Thyroid gland (tissue), 4 donors: ENCODE measurements at regions not wholly inside any gene's neighbourhood (a gene's known extent, or its start where the extent isn't known, plus 50 kb on each side); places are given as distances from the start of the nearest gene placed in this dataset.

Source experiments
- DNase-seq, 2 donors: peaks; one replicate each; pipeline ENCODE4 v3.0.0-alpha.2; 2019
- H3K27ac ChIP-seq, 3 donors: fragments of 200-600 bp; sonication (generic); 1 replicate in 2 of 3; 2 replicates in 1 of 3; pipeline ENCODE4 v1.5.1; 2016 to 2019; ENCODE audit warnings: mild to moderate bottlenecking in 1 of 3, moderate library complexity in 1 of 3
- H3K27me3 ChIP-seq: fragments of 200-600 bp; sonication (generic); one replicate; pipeline ENCODE4 v1.5.1; 2019
- H3K36me3 ChIP-seq, 2 donors: fragments of 200-600 bp; sonication (generic); one replicate each; pipeline ENCODE4 v1.5.1; 2016 to 2019
- H3K4me1 ChIP-seq, 2 donors: fragments of 200-600 bp; sonication (generic); one replicate each; pipeline ENCODE4 v1.5.1; 2017 to 2019
- H3K4me3 ChIP-seq, 3 donors: fragments of 200-600 bp; sonication (generic); replicated peaks in 1 of 3; 1 replicate in 2 of 3; 2 replicates in 1 of 3; pipeline ENCODE4 v1.5.1; 2016; ENCODE audit warnings: mild to moderate bottlenecking in 1 of 3
- H3K9me3 ChIP-seq: fragments of 200-600 bp; sonication (generic); one replicate; pipeline ENCODE4 v1.5.1; 2017
- POLR2A ChIP-seq, 2 donors: fragments of 450-650 bp; IDR thresholded peaks; one replicate each; pipeline ENCODE4 v1.6.1; 2017; ENCODE audit warnings: antibody characterized with exemption in 2 of 2, mild to moderate bottlenecking in 2 of 2, moderate library complexity in 1 of 2
- WGBS, 2 donors: methylation state at CpG; one replicate each; pipeline ENCODE4 v1.1.5; 2017; 5-methylcytosine and 5-hydroxymethylcytosine counted together
- intact Hi-C: fragments of 100-400 bp; cut with DNase I; formaldehyde crosslinking; loops from one replicate; pipeline ENCODE4 v1.15.1; 2023
- TF ChIP-seq, protein P1 (sequence below), 6 experiments: fragments of 200-600 bp in 3 of 6; fragments of 450-650 bp in 3 of 6; sonication (generic) in 3 of 6; IDR thresholded peaks; one replicate each; pipeline ENCODE4 v1.5.1; 2016 to 2019; ENCODE audit warnings: antibody characterized with exemption in 6 of 6, mild to moderate bottlenecking in 2 of 6, inconsistent platforms in 1 of 6, moderate library complexity in 1 of 6

GRCh38 chr4:125400756-125401155, 86.0 kb downstream of the FAT4 start:
- H3K27ac ChIP-seq, result no peak overlapping the region
- H3K4me3 ChIP-seq, result no peak overlapping the region
- DNase-seq, result no peak
- peaks cover 0 to 3% of the 10 kb centered on the region in 2 donors for H3K4me1 ChIP-seq
- TF ChIP-seq, protein P1, sequence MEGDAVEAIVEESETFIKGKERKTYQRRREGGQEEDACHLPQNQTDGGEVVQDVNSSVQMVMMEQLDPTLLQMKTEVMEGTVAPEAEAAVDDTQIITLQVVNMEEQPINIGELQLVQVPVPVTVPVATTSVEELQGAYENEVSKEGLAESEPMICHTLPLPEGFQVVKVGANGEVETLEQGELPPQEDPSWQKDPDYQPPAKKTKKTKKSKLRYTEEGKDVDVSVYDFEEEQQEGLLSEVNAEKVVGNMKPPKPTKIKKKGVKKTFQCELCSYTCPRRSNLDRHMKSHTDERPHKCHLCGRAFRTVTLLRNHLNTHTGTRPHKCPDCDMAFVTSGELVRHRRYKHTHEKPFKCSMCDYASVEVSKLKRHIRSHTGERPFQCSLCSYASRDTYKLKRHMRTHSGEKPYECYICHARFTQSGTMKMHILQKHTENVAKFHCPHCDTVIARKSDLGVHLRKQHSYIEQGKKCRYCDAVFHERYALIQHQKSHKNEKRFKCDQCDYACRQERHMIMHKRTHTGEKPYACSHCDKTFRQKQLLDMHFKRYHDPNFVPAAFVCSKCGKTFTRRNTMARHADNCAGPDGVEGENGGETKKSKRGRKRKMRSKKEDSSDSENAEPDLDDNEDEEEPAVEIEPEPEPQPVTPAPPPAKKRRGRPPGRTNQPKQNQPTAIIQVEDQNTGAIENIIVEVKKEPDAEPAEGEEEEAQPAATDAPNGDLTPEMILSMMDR (IDR thresholded peaks at IDR 0.05), result no peak
- TF ChIP-seq POLR2A (IDR thresholded peaks at IDR 0.05), result no peak
- WGBS, 2 donors, result 28 to 33% methylated on average over 3 of the region's 3 CpGs
- intact Hi-C loops, result no loop called here
- no peaks in the 10 kb centered on the region for H3K27me3 ChIP-seq
- H3K9me3 ChIP-seq, result no peaks in the 10 kb centered on the region
- no peaks in the 10 kb centered on the region for H3K36me3 ChIP-seq

- H3K4me3 ChIP-seq, result no peak overlapping the region
- H3K36me3 ChIP-seq, result no peaks in the 10 kb centered on the region
- no peak for TF ChIP-seq POLR2A (IDR thresholded peaks at IDR 0.05)
- TF ChIP-seq, protein P1 (IDR thresholded peaks at IDR 0.05), result no peak
- H3K27me3 ChIP-seq, result no peaks in the 10 kb centered on the region
- DNase-seq, result no peak
- WGBS, 2 donors, result 80 to 81% methylated on average over 2 of the region's 2 CpGs
- peaks cover 0 to 3% of the 10 kb centered on the region in 2 donors for H3K4me1 ChIP-seq
- no peaks in the 10 kb centered on the region for H3K9me3 ChIP-seq
- no peak overlapping the region for H3K27ac ChIP-seq
- intact Hi-C loops, result no loop called here
Measured at GRCh38 chr4:125401784-125402183, 87.0 kb downstream of the FAT4 start.

DNA sequence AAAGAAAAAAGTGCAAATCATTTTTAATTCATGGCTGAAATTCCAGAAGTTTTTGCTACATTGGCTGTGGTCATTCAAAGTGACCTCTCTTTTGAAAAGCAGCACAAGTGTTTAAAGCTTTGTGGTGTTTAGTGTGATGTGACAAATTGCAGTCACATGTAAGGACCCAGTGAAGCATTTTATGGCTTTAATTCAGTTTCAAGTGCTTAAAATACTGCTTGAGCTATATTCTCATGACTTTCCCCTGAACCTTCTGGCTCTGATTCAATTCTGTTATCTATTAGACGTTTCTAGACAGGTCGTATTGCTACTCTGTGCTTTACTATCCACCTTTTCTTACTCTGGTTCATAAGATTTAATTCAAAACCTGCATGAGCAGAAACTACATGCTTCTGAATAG, 105.8 kb downstream of the FAT4 start:
- Histone ChIP-seq H3K27me3 (no peaks in the 10 kb centered on the region), H3K27ac (no peak overlapping the region), H3K4me1 (peaks cover 0 to 6% of the 10 kb centered on the region in 2 donors), H3K36me3 (peaks cover 0 to 11% of the 10 kb centered on the region in 2 donors), H3K9me3 (no peaks in the 10 kb centered on the region), H3K4me3 (no peak overlapping the region)
- 33 to 45% methylated on average over 2 of the region's 2 CpGs for WGBS, 2 donors
- no peak for TF ChIP-seq POLR2A (IDR thresholded peaks at IDR 0.05)
- TF ChIP-seq, protein P1 (IDR thresholded peaks at IDR 0.05), result no peak
- DNase-seq, result no peak
- intact Hi-C loops, result no loop called here

GRCh38 chr4:125421547-125421946, 106.8 kb downstream of the FAT4 start:
- H3K27ac ChIP-seq, result no peak overlapping the region
- no peaks in the 10 kb centered on the region for H3K27me3 ChIP-seq
- H3K4me1 ChIP-seq, result peaks cover 0 to 6% of the 10 kb centered on the region in 2 donors
- H3K4me3 ChIP-seq, result no peak overlapping the region
- WGBS, 2 donors, result 72 to 78% methylated on average over 1 of the region's 1 CpG
- intact Hi-C loops, result no loop called here
- TF ChIP-seq, protein P1 (IDR thresholded peaks at IDR 0.05), result no peak
- no peak for TF ChIP-seq POLR2A (IDR thresholded peaks at IDR 0.05)
- DNase-seq, result no peak
- H3K9me3 ChIP-seq, result no peaks in the 10 kb centered on the region
- H3K36me3 ChIP-seq, result peaks cover 0 to 4% of the 10 kb centered on the region in 2 donors

DNA sequence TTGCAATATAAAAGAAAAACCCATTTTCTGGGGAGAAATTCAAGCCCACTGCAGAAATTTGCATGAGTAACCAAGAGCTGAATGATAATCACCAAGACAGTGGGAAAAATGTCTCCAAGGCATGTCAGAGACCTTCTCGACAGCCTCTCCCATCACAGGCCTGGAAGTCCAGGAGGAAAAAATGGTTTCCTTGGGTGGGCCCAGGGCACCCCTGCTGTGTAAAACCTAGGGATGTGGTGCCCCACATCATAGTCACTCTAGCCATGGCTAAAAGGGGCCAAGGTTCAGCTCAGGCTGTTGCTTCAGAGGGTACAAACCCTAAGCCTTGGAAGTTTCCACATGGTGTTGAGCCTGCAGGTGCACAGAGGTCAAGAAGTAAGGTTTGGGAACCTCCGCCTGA, 108.4 kb downstream of the FAT4 start:
- Histone ChIP-seq H3K4me1 (peaks cover 0 to 6% of the 10 kb centered on the region in 2 donors), H3K4me3 (no peak overlapping the region), H3K27ac (no peak overlapping the region), H3K27me3 (no peaks in the 10 kb centered on the region), H3K36me3 (no peaks in the 10 kb centered on the region), H3K9me3 (no peaks in the 10 kb centered on the region)
- 92 to 94% methylated on average over 2 of the region's 2 CpGs for WGBS, 2 donors
- no peak for DNase-seq
- intact Hi-C loops, result no loop called here
- no peak for TF ChIP-seq POLR2A (IDR thresholded peaks at IDR 0.05)
- TF ChIP-seq, protein P1 (IDR thresholded peaks at IDR 0.05), result no peak
